Osteocyte (in vitro differentiated cells): ENCODE measurements at regions not wholly inside any gene's neighbourhood (a gene's known extent, or its start where the extent isn't known, plus 50 kb on each side); places are given as distances from the start of the nearest gene placed in this dataset.

Experiments
- DNase-seq: peaks from one replicate; pipeline ENCODE4 v3.0.0; 2021; ENCODE audit warnings: mixed read lengths; ENCODE audit not compliant: unreplicated experiment; ENCODE audit errors: extremely low spot score
- H3K27ac Mint-ChIP-seq: one replicate; pipeline ENCODE4 v1.8.0; 2021; ENCODE audit warnings: mild to moderate bottlenecking, mixed read lengths; ENCODE audit not compliant: unreplicated experiment
- H3K27me3 Mint-ChIP-seq: one replicate; pipeline ENCODE4 v1.8.0; 2021; ENCODE audit warnings: mixed read lengths; ENCODE audit not compliant: unreplicated experiment
- H3K36me3 Mint-ChIP-seq: one replicate; pipeline ENCODE4 v1.8.0; 2021; ENCODE audit warnings: mixed read lengths; ENCODE audit not compliant: unreplicated experiment
- H3K4me1 Mint-ChIP-seq: one replicate; pipeline ENCODE4 v1.8.0; 2021; ENCODE audit warnings: mixed read lengths; ENCODE audit not compliant: unreplicated experiment
- H3K4me3 Mint-ChIP-seq: one replicate; pipeline ENCODE4 v1.8.0; 2021; ENCODE audit warnings: mild to moderate bottlenecking, moderate library complexity, mixed read lengths; ENCODE audit not compliant: unreplicated experiment
- H3K9me3 Mint-ChIP-seq: one replicate; pipeline ENCODE4 v1.8.0; 2021; ENCODE audit warnings: mixed read lengths; ENCODE audit not compliant: unreplicated experiment
- TF ChIP-seq, protein P1 (sequence below): fragments of 200-600 bp; sonication (generic); IDR thresholded peaks from 2 replicates; pipeline ENCODE4 v1.5.0; 2021; ENCODE audit warnings: antibody characterized with exemption, mild to moderate bottlenecking, moderate library complexity

DNA sequence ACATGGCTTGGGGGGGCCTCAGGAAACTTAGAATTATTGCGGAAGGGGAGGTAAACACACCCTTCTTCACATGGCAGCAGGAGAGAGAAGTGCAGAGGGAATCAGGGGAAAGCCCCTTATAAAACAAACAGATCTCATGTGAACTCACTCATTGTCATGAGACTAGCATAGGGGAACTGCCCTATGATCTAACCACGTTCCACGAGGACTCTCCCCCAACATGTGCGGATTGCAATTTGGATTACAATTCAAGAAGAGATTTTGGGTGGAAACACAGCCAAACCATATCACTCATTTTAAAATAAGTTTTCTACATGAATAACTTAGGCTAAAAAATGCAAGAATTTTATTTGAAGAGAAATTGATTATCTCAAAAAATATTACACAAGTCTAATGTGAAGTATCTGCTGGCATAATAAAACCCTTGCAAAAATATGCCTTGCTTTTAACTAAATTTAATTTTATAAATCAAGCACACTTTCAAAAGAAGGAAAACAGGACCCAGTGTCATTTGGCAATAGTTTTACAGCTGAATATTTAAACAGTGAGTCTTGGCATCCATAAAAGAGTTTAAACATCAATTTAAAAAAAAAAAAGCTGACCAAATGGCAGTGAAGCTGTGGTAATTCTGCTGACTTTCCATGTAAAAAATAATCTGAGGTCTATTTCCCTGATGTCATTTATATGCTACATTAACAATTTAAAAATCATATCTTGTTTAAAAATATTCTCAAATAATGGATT lies 1057.2 kb downstream of the NAALADL2 start:
- Mint-ChIP-seq H3K4me3 (no peak overlapping the region), H3K27me3 (no peaks in the 10 kb centered on the region), H3K27ac (no peak overlapping the region), H3K4me1 (no peaks in the 10 kb centered on the region), H3K36me3 (no peaks in the 10 kb centered on the region), H3K9me3 (peaks cover 5% of the 10 kb centered on the region)
- DNase-seq = no peak
- TF ChIP-seq, protein P1, sequence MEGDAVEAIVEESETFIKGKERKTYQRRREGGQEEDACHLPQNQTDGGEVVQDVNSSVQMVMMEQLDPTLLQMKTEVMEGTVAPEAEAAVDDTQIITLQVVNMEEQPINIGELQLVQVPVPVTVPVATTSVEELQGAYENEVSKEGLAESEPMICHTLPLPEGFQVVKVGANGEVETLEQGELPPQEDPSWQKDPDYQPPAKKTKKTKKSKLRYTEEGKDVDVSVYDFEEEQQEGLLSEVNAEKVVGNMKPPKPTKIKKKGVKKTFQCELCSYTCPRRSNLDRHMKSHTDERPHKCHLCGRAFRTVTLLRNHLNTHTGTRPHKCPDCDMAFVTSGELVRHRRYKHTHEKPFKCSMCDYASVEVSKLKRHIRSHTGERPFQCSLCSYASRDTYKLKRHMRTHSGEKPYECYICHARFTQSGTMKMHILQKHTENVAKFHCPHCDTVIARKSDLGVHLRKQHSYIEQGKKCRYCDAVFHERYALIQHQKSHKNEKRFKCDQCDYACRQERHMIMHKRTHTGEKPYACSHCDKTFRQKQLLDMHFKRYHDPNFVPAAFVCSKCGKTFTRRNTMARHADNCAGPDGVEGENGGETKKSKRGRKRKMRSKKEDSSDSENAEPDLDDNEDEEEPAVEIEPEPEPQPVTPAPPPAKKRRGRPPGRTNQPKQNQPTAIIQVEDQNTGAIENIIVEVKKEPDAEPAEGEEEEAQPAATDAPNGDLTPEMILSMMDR = no peak

GRCh38 chr3:175914785-175915184 lies 1055.7 kb downstream of the NAALADL2 start:
- no peaks in the 10 kb centered on the region for H3K27me3 Mint-ChIP-seq
- no peak for DNase-seq
- H3K36me3 Mint-ChIP-seq = no peaks in the 10 kb centered on the region
- peaks cover 3% of the 10 kb centered on the region for H3K9me3 Mint-ChIP-seq
- no peak overlapping the region for H3K27ac Mint-ChIP-seq
- TF ChIP-seq, protein P1 = no peak
- no peak overlapping the region for H3K4me3 Mint-ChIP-seq
- H3K4me1 Mint-ChIP-seq = no peaks in the 10 kb centered on the region

- TF ChIP-seq, protein P1 = no peak
- H3K9me3 Mint-ChIP-seq = no peaks in the 10 kb centered on the region
- H3K4me3 Mint-ChIP-seq = no peak overlapping the region
- H3K4me1 Mint-ChIP-seq = no peaks in the 10 kb centered on the region
- H3K27me3 Mint-ChIP-seq = no peaks in the 10 kb centered on the region
- DNase-seq = no peak
- H3K27ac Mint-ChIP-seq = no peak overlapping the region
- H3K36me3 Mint-ChIP-seq = no peaks in the 10 kb centered on the region
Measured at GRCh38 chr3:175913286-175913685, 1054.2 kb downstream of the NAALADL2 start.

DNA sequence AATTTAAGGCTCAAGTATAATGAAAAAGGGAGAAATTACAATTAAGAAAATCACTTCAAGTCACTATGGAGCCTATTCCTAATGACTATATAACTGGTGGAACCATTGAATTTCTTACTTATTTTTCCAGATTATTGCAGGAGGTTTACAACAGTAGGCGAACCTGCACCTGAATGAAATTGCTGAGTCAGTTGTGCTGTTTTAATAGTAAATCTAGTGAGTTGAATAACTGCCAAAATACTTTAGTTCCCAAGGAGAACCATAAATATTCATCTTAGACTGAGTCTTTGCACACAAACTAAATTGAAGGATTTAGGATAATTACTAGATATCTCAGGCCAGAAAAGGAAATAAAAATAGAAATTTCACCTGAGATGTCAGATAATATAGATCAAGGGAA lies 1052.8 kb downstream of the NAALADL2 start:
- Mint-ChIP-seq H3K4me1 (no peaks in the 10 kb centered on the region), H3K27ac (no peak overlapping the region), H3K27me3 (no peaks in the 10 kb centered on the region), H3K36me3 (no peaks in the 10 kb centered on the region), H3K4me3 (no peak overlapping the region), H3K9me3 (peaks cover 6% of the 10 kb centered on the region)
- DNase-seq = no peak
- TF ChIP-seq, protein P1 = no peak

- H3K4me1 Mint-ChIP-seq = peaks cover 3% of the 10 kb centered on the region
- TF ChIP-seq, protein P1 = no peak
- H3K9me3 Mint-ChIP-seq = peaks cover 7% of the 10 kb centered on the region
- H3K4me3 Mint-ChIP-seq = no peak overlapping the region
- H3K36me3 Mint-ChIP-seq = no peaks in the 10 kb centered on the region
- no peak for DNase-seq
- H3K27me3 Mint-ChIP-seq = no peaks in the 10 kb centered on the region
- no peak overlapping the region for H3K27ac Mint-ChIP-seq
Measured at GRCh38 chr3:175902226-175902625, 1043.1 kb downstream of the NAALADL2 start.
